GM23338 (cell line): ENCODE measurements at regions not wholly inside any gene's neighbourhood (a gene's known extent, or its start where the extent isn't known, plus 50 kb on each side); places are given as distances from the start of the nearest gene placed in this dataset.

Experiments
- ATAC-seq: fragments of 200-7000 bp; cut with Tn5 transposase; 3 replicates; pipeline ENCODE4 v1.9.1; 2020
- DNase-seq: peaks from one replicate; pipeline ENCODE4 v3.0.0-alpha.2; 2015; ENCODE audit warnings: low spot score
- H2AFZ ChIP-seq: fragments of 200-600 bp; sonication (generic); 2 replicates; pipeline ENCODE4 v1.8.0; 2016; ENCODE audit warnings: antibody characterized with exemption, mild to moderate bottlenecking, moderate library complexity
- H3F3A ChIP-seq: fragments of 200-600 bp; sonication (generic); replicated peaks from 2 replicates; pipeline ENCODE4 v1.8.0; 2017; ENCODE audit warnings: antibody characterized with exemption, mixed run types, low read depth
- H3K27ac ChIP-seq: fragments of 200-600 bp; sonication (generic); 2 replicates; pipeline ENCODE4 v1.6.1; 2016; ENCODE audit warnings: low read depth
- H3K27me3 ChIP-seq: fragments of 200-600 bp; sonication (generic); 2 replicates; pipeline ENCODE4 v1.8.0; 2016; ENCODE audit warnings: mild to moderate bottlenecking, mixed run types, moderate library complexity; ENCODE audit not compliant: insufficient read depth
- H3K36me3 ChIP-seq: fragments of 200-600 bp; sonication (generic); 2 replicates; pipeline ENCODE4 v1.8.0; 2016; ENCODE audit warnings: mild to moderate bottlenecking; ENCODE audit not compliant: insufficient read depth
- H3K4me1 ChIP-seq: fragments of 200-600 bp; sonication (generic); 2 replicates; pipeline ENCODE4 v1.8.0; 2016; ENCODE audit warnings: mild to moderate bottlenecking, moderate library complexity; ENCODE audit not compliant: insufficient read depth
- H3K4me2 ChIP-seq: fragments of 200-600 bp; sonication (generic); 2 replicates; pipeline ENCODE4 v1.7.1; 2017; ENCODE audit warnings: mixed run types
- H3K4me3 ChIP-seq: fragments of 200-600 bp; sonication (generic); 2 replicates; pipeline ENCODE4 v1.6.1; 2016; ENCODE audit warnings: mixed run types
- H3K79me2 ChIP-seq: fragments of 200-600 bp; sonication (generic); replicated peaks from 2 replicates; pipeline ENCODE4 v1.8.0; 2017; ENCODE audit warnings: mild to moderate bottlenecking; ENCODE audit not compliant: insufficient read depth
- H3K9me2 ChIP-seq: fragments of 200-600 bp; sonication (generic); 2 replicates; pipeline ENCODE4 v1.8.0; 2017; ENCODE audit not compliant: insufficient read depth
- H4K20me1 ChIP-seq: fragments of 200-600 bp; sonication (generic); replicated peaks from 2 replicates; pipeline ENCODE4 v1.8.0; 2017; ENCODE audit warnings: mild to moderate bottlenecking; ENCODE audit not compliant: insufficient read depth
- H3K27ac Mint-ChIP-seq: 2 replicates; pipeline ENCODE4 v1.8.0; 2020; ENCODE audit warnings: inconsistent platforms, mild to moderate bottlenecking, moderate library complexity, mixed read lengths
- H3K27me3 Mint-ChIP-seq: 3 replicates; pipeline ENCODE4 v1.8.0; 2022; ENCODE audit warnings: low read depth, mild to moderate bottlenecking, moderate library complexity, mixed read lengths, inconsistent platforms; ENCODE audit not compliant: insufficient read depth, poor library complexity
- H3K36me3 Mint-ChIP-seq: 3 replicates; pipeline ENCODE4 v1.8.0; 2021; ENCODE audit warnings: low read depth, mild to moderate bottlenecking, inconsistent platforms, moderate library complexity, mixed read lengths
- H3K4me1 Mint-ChIP-seq: 3 replicates; pipeline ENCODE4 v1.8.0; 2020; ENCODE audit warnings: mild to moderate bottlenecking, inconsistent platforms, mixed read lengths
- H3K4me3 Mint-ChIP-seq: 3 replicates; pipeline ENCODE4 v1.8.0; 2021; ENCODE audit warnings: moderate library complexity, mild to moderate bottlenecking, inconsistent platforms, mixed read lengths
- H3K9me3 Mint-ChIP-seq: 3 replicates; pipeline ENCODE4 v1.8.0; 2020; ENCODE audit warnings: moderate library complexity, mild to moderate bottlenecking, inconsistent platforms, mixed read lengths
- CREB1 ChIP-seq: fragments of 250-450 bp; sonication (Bioruptor Pico); IDR thresholded peaks from 2 replicates; pipeline ENCODE4 v1.5.0; 2020; ENCODE audit warnings: low read depth, mild to moderate bottlenecking, moderate library complexity
- CTCF ChIP-seq, 2 experiments: fragments of 200-600 bp in 1 of 2; sonication (generic) in 1 of 2; conservative IDR thresholded peaks; 2 replicates each; pipeline versions ENCODE4 v1.5.1 to v1.6.1; 2016 to 2017; ENCODE audit warnings: antibody characterized with exemption in 2 of 2, low read depth in 2 of 2, mild to moderate bottlenecking in 2 of 2, moderate library complexity in 1 of 2
- ETS1 ChIP-seq: IDR thresholded peaks from 2 replicates; pipeline ENCODE4 v1.6.1; 2016; ENCODE audit warnings: antibody characterized with exemption
- EZH2 ChIP-seq: fragments of 200-600 bp; sonication (generic); IDR thresholded peaks from one replicate; pipeline ENCODE4 v1.8.0; 2017; ENCODE audit warnings: antibody characterized with exemption, mild to moderate bottlenecking, low read depth; ENCODE audit not compliant: unreplicated experiment
- EZH2phosphoT487 ChIP-seq: fragments of 200-600 bp; sonication (generic); IDR thresholded peaks from one replicate; pipeline ENCODE4 v1.8.1; 2018; ENCODE audit warnings: antibody characterized with exemption; ENCODE audit not compliant: unreplicated experiment
- JUNB ChIP-seq: IDR thresholded peaks from one replicate; pipeline ENCODE4 v1.6.1; 2016; ENCODE audit warnings: antibody characterized with exemption; ENCODE audit not compliant: unreplicated experiment
- NANOG ChIP-seq: IDR thresholded peaks from 2 replicates; pipeline ENCODE4 v1.6.1; 2016; ENCODE audit warnings: antibody characterized with exemption, borderline replicate concordance
- STAT1 ChIP-seq: IDR thresholded peaks from one replicate; pipeline ENCODE4 v1.6.1; 2016; ENCODE audit warnings: antibody characterized with exemption; ENCODE audit not compliant: unreplicated experiment
- ZNF114 ChIP-seq: fragments of 250-450 bp; sonication (Bioruptor Pico); IDR thresholded peaks from 2 replicates; pipeline ENCODE4 v1.5.0; 2020; ENCODE audit warnings: mild to moderate bottlenecking, moderate library complexity
- ZNF331 ChIP-seq: fragments of 250-450 bp; sonication (Bioruptor Pico); IDR thresholded peaks from 2 replicates; pipeline ENCODE4 v1.5.0; 2020; ENCODE audit warnings: low read depth, mild to moderate bottlenecking, moderate library complexity
- ZNF462 ChIP-seq: fragments of 250-450 bp; sonication (Bioruptor Pico); IDR thresholded peaks from 2 replicates; pipeline ENCODE4 v1.5.0; 2020; ENCODE audit warnings: mild to moderate bottlenecking, moderate library complexity

- TF ChIP-seq ZNF462: no peak
- TF ChIP-seq ZNF331 (CRISPR knock-in tag): no peak
- TF ChIP-seq STAT1: no peak
- TF ChIP-seq CTCF (conservative IDR thresholded peaks at IDR 0.05; ENCODE audit: low read depth in 2 of 2): no peak
- no peak for TF ChIP-seq EZH2
- TF ChIP-seq JUNB: no peak
- TF ChIP-seq NANOG: no peak
Measured at GRCh38 chr5:53342236-53342635, 138.2 kb upstream of the FST start (continued).

- Mint-ChIP-seq H3K27ac (no peak overlapping the region), H3K4me1 (no peaks in the 10 kb centered on the region), H3K36me3 (no peaks in the 10 kb centered on the region), H3K4me3 (no peak overlapping the region), H3K9me3 (no peaks in the 10 kb centered on the region), H3K27me3 (no peaks in the 10 kb centered on the region)
- Histone ChIP-seq H3K36me3 (no peaks in the 10 kb centered on the region), H3K27me3 (no peaks in the 10 kb centered on the region), H3K4me2 (no peak overlapping the region), H3K4me3 (no peak overlapping the region), H3K79me2 (no peaks in the 10 kb centered on the region), H3K4me1 (no peaks in the 10 kb centered on the region), H3K9me2 (peaks cover 12% of the 10 kb centered on the region; the same call in 1 of the 2 replicates), H2AFZ (no peak overlapping the region), H3K27ac (no peak overlapping the region), H3F3A (no peaks in the 10 kb centered on the region), H4K20me1 (no peaks in the 10 kb centered on the region)
- ATAC-seq (no peak), DNase-seq (no peak)
- no peak for TF ChIP-seq ZNF114
- no peak for TF ChIP-seq CTCF (conservative IDR thresholded peaks at IDR 0.05; ENCODE audit: low read depth in 2 of 2)
- TF ChIP-seq ETS1: no peak
- TF ChIP-seq EZH2phosphoT487: no peak
- no peak for TF ChIP-seq STAT1
- no peak for TF ChIP-seq CREB1 (CRISPR knock-in tag)
Measured at GRCh38 chr5:53343187-53343586, 137.2 kb upstream of the FST start.
